CD4-positive, CD25-positive, alpha-beta regulatory T cell (primary cell): ENCODE measurements at regions not wholly inside any gene's neighbourhood (a gene's known extent, or its start where the extent isn't known, plus 50 kb on each side); places are given as distances from the start of the nearest gene placed in this dataset.

Source experiments
- ATAC-seq, 2 donors: fragments of 150-1000 bp; cut with Tn5 transposase; one replicate each; pipeline ENCODE4 v1.10.0; 2021; ENCODE audit warnings: low read depth in 2 of 2, moderate number of reproducible peaks in 2 of 2, moderate library complexity in 1 of 2
- DNase-seq, 3 donors: peaks; one replicate each; pipeline versions ENCODE4 v3.0.0 to v3.0.0-alpha.2; 2012 to 2022; ENCODE audit warnings: mixed read lengths in 1 of 3
- H3K27ac ChIP-seq: one replicate; pipeline ENCODE4 v1.7.0; 2013; ENCODE audit warnings: mild to moderate bottlenecking, low read length; ENCODE audit not compliant: insufficient read depth, poor library complexity, severe bottlenecking
- H3K27me3 ChIP-seq: one replicate; pipeline ENCODE4 v1.7.0; 2013; ENCODE audit warnings: low read length; ENCODE audit not compliant: control insufficient read depth, insufficient read depth
- H3K36me3 ChIP-seq: one replicate; pipeline ENCODE4 v1.7.0; 2013; ENCODE audit warnings: mild to moderate bottlenecking, low read length, moderate library complexity; ENCODE audit not compliant: control insufficient read depth, insufficient read depth
- H3K4me1 ChIP-seq: 2 replicates; pipeline ENCODE4 v1.7.0; 2013; ENCODE audit warnings: mild to moderate bottlenecking, low read length; ENCODE audit not compliant: insufficient read depth, control insufficient read depth, poor library complexity, severe bottlenecking
- H3K4me3 ChIP-seq: one replicate; pipeline ENCODE4 v1.7.0; 2013; ENCODE audit warnings: low read depth, mild to moderate bottlenecking, low read length, moderate library complexity
- H3K9me3 ChIP-seq, 2 experiments: 1 replicate in 1 of 2; 2 replicates in 1 of 2; pipeline ENCODE4 v1.7.0; 2013; ENCODE audit warnings: low read length in 2 of 2, mild to moderate bottlenecking in 1 of 2, moderate library complexity in 1 of 2; ENCODE audit not compliant: control insufficient read depth in 2 of 2
- H3K27ac Mint-ChIP-seq, 3 donors: one replicate each; pipeline ENCODE4 v1.8.0; 2020 to 2022; ENCODE audit warnings: mild to moderate bottlenecking in 3 of 3, mixed read lengths in 3 of 3, moderate library complexity in 2 of 3
- H3K27me3 Mint-ChIP-seq: one replicate; pipeline ENCODE4 v1.8.0; 2022; ENCODE audit warnings: mild to moderate bottlenecking, mixed read lengths
- H3K36me3 Mint-ChIP-seq: one replicate; pipeline ENCODE4 v1.8.0; 2020; ENCODE audit warnings: mixed read lengths
- H3K4me1 Mint-ChIP-seq, 4 donors: one replicate each; pipeline ENCODE4 v1.8.0; 2020 to 2022; ENCODE audit warnings: mixed read lengths in 4 of 4, mild to moderate bottlenecking in 1 of 4
- H3K4me3 Mint-ChIP-seq, 4 donors: one replicate each; pipeline ENCODE4 v1.8.0; 2020 to 2022; ENCODE audit warnings: mild to moderate bottlenecking in 4 of 4, mixed read lengths in 4 of 4, moderate library complexity in 3 of 4
- H3K9me3 Mint-ChIP-seq, 7 donors: one replicate each; pipeline ENCODE4 v1.8.0; 2020 to 2022; ENCODE audit warnings: mixed read lengths in 7 of 7, mild to moderate bottlenecking in 3 of 7, moderate library complexity in 2 of 7

DNA sequence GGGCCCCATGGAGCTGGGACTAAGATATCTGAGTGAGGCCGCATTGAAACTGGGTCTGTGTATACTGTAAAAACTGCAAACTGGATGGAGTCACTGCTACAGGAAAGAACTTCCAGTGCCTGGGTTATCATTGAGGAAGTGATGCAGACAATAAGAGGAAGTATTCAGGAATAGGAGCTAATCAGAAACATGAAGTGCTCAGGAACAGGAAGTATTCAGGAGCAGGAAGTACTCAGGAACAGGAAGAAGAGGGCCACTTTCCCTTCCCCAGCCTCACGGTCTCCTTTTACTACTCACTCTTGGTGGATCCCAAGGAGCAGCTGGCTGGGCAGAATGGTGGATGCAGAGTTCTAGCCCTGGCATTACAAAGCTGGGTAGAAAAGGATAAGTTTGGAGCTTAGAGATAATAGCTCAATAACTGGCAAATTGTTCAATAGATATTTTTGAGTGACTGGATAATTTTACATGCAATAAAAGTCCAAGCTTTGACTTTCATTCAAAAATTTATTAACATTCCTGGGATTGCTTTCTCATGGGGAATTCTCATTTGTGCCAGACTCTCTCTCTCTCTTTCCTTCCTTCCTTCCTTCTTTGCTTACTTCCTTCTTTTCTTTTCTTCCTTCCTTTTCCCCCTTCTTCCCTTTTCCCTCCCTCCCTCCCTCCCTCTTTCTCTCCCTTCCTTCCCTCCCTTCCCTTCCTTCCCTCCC is 82.2 kb upstream of the PAX1 start:
- H3K4me1 ChIP-seq = no peaks in the 10 kb centered on the region
- H3K4me1 Mint-ChIP-seq = peaks cover 0 to 12% (median 5%) of the 10 kb centered on the region in 4 donors
- no peaks in the 10 kb centered on the region for H3K36me3 ChIP-seq
- no peaks in the 10 kb centered on the region for H3K27me3 Mint-ChIP-seq
- DNase-seq = no peak
- peak overlapping the region in 1 of 3 donors; percentile 10 for H3K27ac Mint-ChIP-seq
- H3K27me3 ChIP-seq = no peaks in the 10 kb centered on the region
- H3K9me3 ChIP-seq = no peaks in the 10 kb centered on the region
- H3K27ac ChIP-seq = no peak overlapping the region
- ATAC-seq = no peak
- H3K36me3 Mint-ChIP-seq = peaks cover 8% of the 10 kb centered on the region
- no peak overlapping the region for H3K4me3 ChIP-seq
- H3K4me3 Mint-ChIP-seq = peak overlapping the region in 1 of 4 donors; percentile 15
- H3K9me3 Mint-ChIP-seq = peaks cover 0 to 4% (median 0%) of the 10 kb centered on the region in 7 donors

GRCh38 chr20:21622097-21622857 is 83.2 kb upstream of the PAX1 start:
- Histone ChIP-seq H3K36me3 (no peaks in the 10 kb centered on the region), H3K9me3 (no peaks in the 10 kb centered on the region), H3K27me3 (no peaks in the 10 kb centered on the region), H3K4me1 (no peaks in the 10 kb centered on the region), H3K27ac (no peak overlapping the region), H3K4me3 (no peak overlapping the region)
- H3K9me3 Mint-ChIP-seq = peaks cover 0 to 4% (median 0%) of the 10 kb centered on the region in 7 donors
- no peak for DNase-seq
- H3K36me3 Mint-ChIP-seq = peaks cover 11% of the 10 kb centered on the region
- peaks cover 0 to 12% (median 5%) of the 10 kb centered on the region in 4 donors for H3K4me1 Mint-ChIP-seq
- H3K4me3 Mint-ChIP-seq = no peak overlapping the region
- ATAC-seq = no peak
- H3K27ac Mint-ChIP-seq = no peak overlapping the region
- no peaks in the 10 kb centered on the region for H3K27me3 Mint-ChIP-seq

GRCh38 chr20:21618759-21619416 is 86.6 kb upstream of the PAX1 start:
- no peak overlapping the region for H3K27ac ChIP-seq
- H3K9me3 ChIP-seq = no peaks in the 10 kb centered on the region
- peaks cover 0 to 11% (median 5%) of the 10 kb centered on the region in 4 donors for H3K4me1 Mint-ChIP-seq
- DNase-seq = no peak
- no peak overlapping the region for H3K27ac Mint-ChIP-seq
- H3K36me3 Mint-ChIP-seq = peaks cover 22% of the 10 kb centered on the region
- no peak overlapping the region for H3K4me3 ChIP-seq
- peaks cover 10% of the 10 kb centered on the region for H3K36me3 ChIP-seq
- no peaks in the 10 kb centered on the region for H3K27me3 ChIP-seq
- H3K4me3 Mint-ChIP-seq = no peak overlapping the region
- ATAC-seq = no peak
- H3K9me3 Mint-ChIP-seq = peaks cover 0 to 4% (median 0%) of the 10 kb centered on the region in 7 donors
- no peaks in the 10 kb centered on the region for H3K27me3 Mint-ChIP-seq
- H3K4me1 ChIP-seq = no peaks in the 10 kb centered on the region

DNA sequence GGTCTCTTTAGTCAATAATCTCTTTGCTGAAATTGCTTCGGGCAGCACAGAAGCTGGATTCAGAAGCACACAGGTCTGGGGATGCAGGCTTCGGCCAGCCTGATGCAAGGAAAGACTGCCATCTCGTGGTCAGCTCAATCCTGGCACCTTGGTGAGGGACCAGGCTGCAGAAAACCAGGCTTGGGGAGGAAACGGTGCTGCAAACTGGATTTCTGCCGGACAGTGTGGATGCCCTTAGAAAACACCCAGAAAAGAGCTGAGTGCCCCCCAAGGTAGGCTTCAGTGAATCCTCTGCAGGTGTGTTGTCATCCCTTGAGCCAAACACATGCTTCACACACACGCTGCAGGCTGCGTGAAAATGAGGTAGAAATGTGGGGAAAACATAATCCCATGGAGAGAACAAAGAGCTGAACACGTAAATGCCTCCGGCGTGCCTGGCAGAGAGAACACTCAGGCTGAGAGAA is 89.8 kb upstream of the PAX1 start:
- ATAC-seq = no peak
- DNase-seq = peak in 2 of 3 donors; percentile 40 to 56
- H3K9me3 Mint-ChIP-seq = peaks cover 0 to 4% (median 0%) of the 10 kb centered on the region in 7 donors
- H3K36me3 Mint-ChIP-seq = peaks cover 31% of the 10 kb centered on the region
- no peaks in the 10 kb centered on the region for H3K4me1 ChIP-seq
- peaks cover 0 to 3% (median 0%) of the 10 kb centered on the region in 4 donors for H3K4me1 Mint-ChIP-seq
- no peaks in the 10 kb centered on the region for H3K9me3 ChIP-seq
- H3K4me3 ChIP-seq = no peak overlapping the region
- no peak overlapping the region for H3K4me3 Mint-ChIP-seq
- peaks cover 10% of the 10 kb centered on the region for H3K36me3 ChIP-seq
- H3K27me3 ChIP-seq = no peaks in the 10 kb centered on the region
- no peaks in the 10 kb centered on the region for H3K27me3 Mint-ChIP-seq
- H3K27ac Mint-ChIP-seq = no peak overlapping the region
- no peak overlapping the region for H3K27ac ChIP-seq

- Mint-ChIP-seq H3K9me3 (peaks cover 0 to 4% (median 0%) of the 10 kb centered on the region in 7 donors), H3K27me3 (no peaks in the 10 kb centered on the region), H3K4me3 (no peak overlapping the region), H3K4me1 (peaks cover 0 to 3% (median 0%) of the 10 kb centered on the region in 4 donors), H3K27ac (no peak overlapping the region), H3K36me3 (peaks cover 29% of the 10 kb centered on the region)
- Histone ChIP-seq H3K4me1 (no peaks in the 10 kb centered on the region), H3K9me3 (no peaks in the 10 kb centered on the region), H3K4me3 (no peak overlapping the region), H3K27ac (no peak overlapping the region), H3K36me3 (peaks cover 10% of the 10 kb centered on the region), H3K27me3 (no peaks in the 10 kb centered on the region)
- ATAC-seq (no peak), DNase-seq (no peak)
Measured at GRCh38 chr20:21614980-21615379, 90.5 kb upstream of the PAX1 start.

DNA sequence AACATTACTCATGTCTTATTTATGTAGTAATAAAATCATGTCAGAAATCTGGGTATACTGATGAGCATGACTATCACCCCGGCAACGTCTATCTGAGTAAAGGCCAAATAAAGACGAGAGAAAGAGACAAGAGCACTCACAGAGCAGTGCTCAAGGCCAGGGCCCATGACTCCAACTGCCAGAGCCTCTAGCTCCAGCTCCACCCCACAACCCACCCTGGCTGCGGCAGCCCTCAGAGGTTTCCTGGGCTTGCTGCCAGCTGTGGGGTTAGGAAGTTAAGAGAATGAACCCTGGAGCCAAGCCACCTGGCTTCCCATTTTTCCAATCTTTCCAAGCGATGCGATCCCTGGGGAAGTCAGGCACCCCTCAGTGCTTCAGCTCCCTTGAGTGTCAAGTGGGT is 92.0 kb upstream of the PAX1 start:
- Histone ChIP-seq H3K4me1 (no peaks in the 10 kb centered on the region), H3K9me3 (no peaks in the 10 kb centered on the region), H3K36me3 (peaks cover 10% of the 10 kb centered on the region), H3K4me3 (no peak overlapping the region), H3K27ac (no peak overlapping the region), H3K27me3 (no peaks in the 10 kb centered on the region)
- Mint-ChIP-seq H3K4me1 (peaks cover 0 to 7% (median 0%) of the 10 kb centered on the region in 4 donors), H3K27me3 (no peaks in the 10 kb centered on the region), H3K36me3 (peaks cover 34% of the 10 kb centered on the region), H3K4me3 (no peak overlapping the region), H3K9me3 (peaks cover 0 to 4% (median 0%) of the 10 kb centered on the region in 7 donors), H3K27ac (no peak overlapping the region)
- ATAC-seq (no peak), DNase-seq (no peak)

DNA sequence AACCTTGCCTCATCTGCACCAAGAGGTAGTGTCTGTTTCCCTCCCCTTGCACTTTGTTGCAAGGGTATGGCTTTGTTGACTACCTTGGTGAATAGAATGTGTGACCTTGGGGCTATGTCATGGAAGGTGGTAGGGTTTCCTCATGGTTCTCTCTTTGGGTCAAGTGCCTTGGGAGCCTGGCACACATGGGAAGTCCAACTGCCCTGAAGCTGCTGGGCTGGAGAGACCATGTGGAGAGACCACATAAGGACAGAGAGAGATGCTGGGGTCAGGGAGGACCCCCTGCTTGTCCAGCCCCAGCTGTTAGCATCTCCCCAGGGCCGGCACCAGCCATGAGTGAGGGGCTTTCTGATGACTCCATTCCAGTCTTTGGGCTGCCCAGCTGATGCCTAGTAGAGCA is 95.5 kb upstream of the PAX1 start:
- Histone ChIP-seq H3K4me3 (no peak overlapping the region), H3K36me3 (peaks cover 2% of the 10 kb centered on the region), H3K4me1 (no peaks in the 10 kb centered on the region), H3K27ac (no peak overlapping the region), H3K9me3 (peaks cover 6 to 7% of the 10 kb centered on the region in 2 experiments), H3K27me3 (no peaks in the 10 kb centered on the region)
- no peak for DNase-seq
- peaks cover 30% of the 10 kb centered on the region for H3K36me3 Mint-ChIP-seq
- ATAC-seq = no peak
- no peak overlapping the region for H3K4me3 Mint-ChIP-seq
- no peak overlapping the region for H3K27ac Mint-ChIP-seq
- peaks cover under 1 to 9% (median 3%) of the 10 kb centered on the region in 7 donors for H3K9me3 Mint-ChIP-seq
- no peaks in the 10 kb centered on the region for H3K27me3 Mint-ChIP-seq
- H3K4me1 Mint-ChIP-seq = peaks cover 0 to 7% (median 0%) of the 10 kb centered on the region in 4 donors
